HG02938 (cell line): ENCODE measurements at regions not wholly inside any gene's neighbourhood (a gene's known extent, or its start where the extent isn't known, plus 50 kb on each side); places are given as distances from the start of the nearest gene placed in this dataset.
"Not testable (repeated sequence)": the region's sequence is repeated elsewhere in the genome, so short reads cannot be mapped to it uniquely, and the experiment has no call there.

Source experiments
- ATAC-seq: cut with Tn5 transposase; IDR thresholded peaks from one replicate; pipeline ENCODE4 v1.9.1; 2021; ENCODE audit warnings: mild to moderate bottlenecking, moderate library complexity; ENCODE audit not compliant: unreplicated experiment

- no peak for ATAC-seq
Measured at GRCh38 chr11:109668973-109669634, 247.1 kb downstream of the C11orf87 start.

GRCh38 chr11:109677231-109677630, 255.2 kb downstream of the C11orf87 start:
- no peak for ATAC-seq

GRCh38 chr11:109677876-109678275, 255.9 kb downstream of the C11orf87 start:
- no peak for ATAC-seq

GRCh38 chr11:109680127-109680526, 258.1 kb downstream of the C11orf87 start:
- ATAC-seq, result no peak

- not testable (repeated sequence) for ATAC-seq
Measured at GRCh38 chr11:109682788-109683187, 260.8 kb downstream of the C11orf87 start.

GRCh38 chr11:109695696-109696095, 273.7 kb downstream of the C11orf87 start:
- ATAC-seq, result no peak

- no peak for ATAC-seq
Measured at GRCh38 chr11:109696191-109696897, 274.4 kb downstream of the C11orf87 start.

- peak; percentile 95 for ATAC-seq
Measured at GRCh38 chr11:109697140-109697843, 275.3 kb downstream of the C11orf87 start.

GRCh38 chr11:109698237-109698636, 276.2 kb downstream of the C11orf87 start:
- ATAC-seq, result no peak

GRCh38 chr11:109704432-109704831, 282.4 kb downstream of the C11orf87 start:
- no peak for ATAC-seq

GRCh38 chr11:109706945-109707344, 285.0 kb downstream of the C11orf87 start:
- no peak for ATAC-seq

- no peak for ATAC-seq
Measured at GRCh38 chr11:109707411-109707810, 285.4 kb downstream of the C11orf87 start.

- no peak for ATAC-seq
Measured at GRCh38 chr11:109708184-109708583, 286.2 kb downstream of the C11orf87 start.

GRCh38 chr11:109714444-109714843, 292.5 kb downstream of the C11orf87 start:
- ATAC-seq, result not testable (repeated sequence)

- not testable (repeated sequence) for ATAC-seq
Measured at GRCh38 chr11:109715424-109715823, 293.4 kb downstream of the C11orf87 start.

- ATAC-seq, result no peak
Measured at GRCh38 chr11:109726061-109726460, 304.1 kb downstream of the C11orf87 start.

- no peak for ATAC-seq
Measured at GRCh38 chr11:109728056-109728455, 306.1 kb downstream of the C11orf87 start.

- no peak for ATAC-seq
Measured at GRCh38 chr11:109729761-109730160, 307.8 kb downstream of the C11orf87 start.

- ATAC-seq, result no peak
Measured at GRCh38 chr11:109730669-109731068, 308.7 kb downstream of the C11orf87 start.

- no peak for ATAC-seq
Measured at GRCh38 chr11:109731451-109731850, 309.5 kb downstream of the C11orf87 start.

GRCh38 chr11:109733245-109733644, 311.3 kb downstream of the C11orf87 start:
- no peak for ATAC-seq

- ATAC-seq, result no peak
Measured at GRCh38 chr11:109734566-109734965, 312.6 kb downstream of the C11orf87 start.
